GM23338 (cell line): ENCODE measurements at regions not wholly inside any gene's neighbourhood (a gene's known extent, or its start where the extent isn't known, plus 50 kb on each side); places are given as distances from the start of the nearest gene placed in this dataset.

Source experiments
- CTCF ChIP-seq, 2 experiments: fragments of 200-600 bp in 1 of 2; sonication (generic) in 1 of 2; conservative IDR thresholded peaks; 2 replicates each; pipeline versions ENCODE4 v1.5.1 to v1.6.1; 2016 to 2017; ENCODE audit warnings: antibody characterized with exemption in 2 of 2, low read depth in 2 of 2, mild to moderate bottlenecking in 2 of 2, moderate library complexity in 1 of 2
- TF ChIP-seq, protein P1 (sequence below): IDR thresholded peaks from 2 replicates; pipeline ENCODE4 v1.6.1; 2016; ENCODE audit warnings: antibody characterized with exemption

GRCh38 chrX:10828036-10828435, 207.7 kb upstream of the MID1 start:
- TF ChIP-seq CTCF (conservative IDR thresholded peaks at IDR 0.05; ENCODE audit: low read depth in 2 of 2), result no peak
- TF ChIP-seq, protein P1, sequence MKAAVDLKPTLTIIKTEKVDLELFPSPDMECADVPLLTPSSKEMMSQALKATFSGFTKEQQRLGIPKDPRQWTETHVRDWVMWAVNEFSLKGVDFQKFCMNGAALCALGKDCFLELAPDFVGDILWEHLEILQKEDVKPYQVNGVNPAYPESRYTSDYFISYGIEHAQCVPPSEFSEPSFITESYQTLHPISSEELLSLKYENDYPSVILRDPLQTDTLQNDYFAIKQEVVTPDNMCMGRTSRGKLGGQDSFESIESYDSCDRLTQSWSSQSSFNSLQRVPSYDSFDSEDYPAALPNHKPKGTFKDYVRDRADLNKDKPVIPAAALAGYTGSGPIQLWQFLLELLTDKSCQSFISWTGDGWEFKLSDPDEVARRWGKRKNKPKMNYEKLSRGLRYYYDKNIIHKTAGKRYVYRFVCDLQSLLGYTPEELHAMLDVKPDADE, result no peak
